Sciatic nerve (tissue), 2 donors: ENCODE measurements at regions not wholly inside any gene's neighbourhood (a gene's known extent, or its start where the extent isn't known, plus 50 kb on each side); places are given as distances from the start of the nearest gene placed in this dataset.

Source experiments
- ATAC-seq: fragments of 200-7000 bp; cut with Tn5 transposase; one replicate; pipeline ENCODE4 v1.9.1; 2020; ENCODE audit warnings: mild to moderate bottlenecking, moderate library complexity
- DNase-seq: peaks from one replicate; pipeline ENCODE4 v3.0.0-alpha.2; 2020; ENCODE audit warnings: low spot score
- intact Hi-C: fragments of 100-400 bp; cut with DNase I; formaldehyde crosslinking; loops from one replicate; pipeline ENCODE4 v1.14.2; 2022
- donor health status: DM: no; HTN: no; CAD: no.
- donor health status: DM: no; HTN: no; CAD: no.

DNA sequence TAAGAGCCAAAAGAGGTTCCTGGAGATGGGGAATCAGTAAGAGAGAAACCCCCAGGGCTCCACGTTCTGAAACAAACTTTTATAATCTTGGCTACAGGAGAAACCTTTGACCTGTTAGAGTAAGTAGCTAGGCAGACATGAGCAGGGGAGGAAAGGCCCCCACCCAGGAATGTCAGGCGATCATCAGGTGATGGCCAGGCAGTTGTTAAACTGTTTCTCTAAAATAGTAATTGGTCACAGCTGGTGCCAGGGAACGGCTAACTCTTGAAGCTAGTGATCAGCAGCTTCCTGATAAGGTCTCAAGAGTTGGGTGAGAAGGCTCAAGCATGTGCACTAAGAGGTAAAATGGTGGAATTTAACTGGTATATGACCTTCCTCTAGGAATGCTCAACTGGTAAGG lies 263.8 kb downstream of the HDGFL1 start:
- intact Hi-C loops: no loop called here
- DNase-seq: no peak

DNA sequence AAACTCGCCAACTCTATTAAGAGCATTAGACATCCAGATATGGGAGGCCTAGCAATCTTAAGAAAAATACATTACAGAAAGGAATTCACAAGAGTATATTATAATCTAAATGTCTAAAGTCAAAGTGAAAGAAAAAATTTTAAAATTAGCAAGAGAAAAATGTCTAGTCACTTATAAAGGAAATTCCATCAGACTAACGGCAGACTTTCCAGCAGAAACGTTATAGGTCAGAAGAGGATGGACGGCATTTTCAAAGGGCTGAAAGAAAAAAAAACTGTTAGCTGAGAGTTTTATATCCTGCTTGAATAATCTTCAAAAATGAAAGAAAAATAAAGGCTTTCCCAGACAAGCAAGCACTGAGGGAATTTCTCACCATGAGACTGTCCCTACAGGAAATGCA lies 269.0 kb downstream of the HDGFL1 start:
- intact Hi-C loops: no loop called here
- ATAC-seq (no peak), DNase-seq (no peak)

More for the DNA sequence above, 263.8 kb downstream of the HDGFL1 start:
- no peak for ATAC-seq

DNA sequence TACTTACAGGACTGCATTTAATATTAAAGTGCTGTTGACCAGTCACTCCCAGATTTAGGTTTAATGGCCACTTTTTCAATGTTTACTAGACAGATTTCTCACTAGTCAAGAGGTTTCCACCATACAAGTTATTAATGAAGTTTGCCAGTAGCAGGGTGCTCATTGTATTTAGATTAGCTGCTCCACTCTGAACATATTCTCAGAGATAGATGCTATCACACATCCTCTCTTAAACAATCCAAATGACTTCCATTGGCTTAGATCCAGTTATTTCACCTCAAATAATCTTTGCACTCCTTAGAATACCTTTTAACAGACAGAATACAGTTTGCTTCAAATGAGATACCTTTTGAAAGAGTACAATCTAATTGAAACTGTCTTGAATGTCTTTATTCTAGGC lies 276.1 kb downstream of the HDGFL1 start:
- ATAC-seq: no peak
- intact Hi-C loops: no loop called here
- DNase-seq: no peak

DNA sequence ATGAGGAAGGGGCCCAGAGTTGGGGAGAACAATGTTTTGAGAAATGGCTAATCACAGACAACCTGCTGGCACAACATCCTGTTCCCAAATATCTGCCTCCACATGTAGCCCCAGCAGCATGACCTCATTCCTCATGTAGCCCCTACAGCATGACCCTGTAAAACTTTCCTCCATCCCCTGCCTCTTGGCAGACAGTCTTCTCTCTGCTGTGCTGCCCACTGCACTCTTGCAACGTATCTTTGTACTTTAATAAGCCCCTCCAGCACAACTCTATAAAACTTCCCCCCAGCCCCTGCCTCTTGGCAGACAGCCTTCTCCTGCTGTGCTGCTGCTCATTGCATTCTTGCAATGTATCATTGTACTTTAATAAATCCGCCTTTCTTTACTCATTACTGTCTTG lies 278.8 kb downstream of the HDGFL1 start:
- intact Hi-C loops: no loop called here
- ATAC-seq (no peak), DNase-seq (no peak)

DNA sequence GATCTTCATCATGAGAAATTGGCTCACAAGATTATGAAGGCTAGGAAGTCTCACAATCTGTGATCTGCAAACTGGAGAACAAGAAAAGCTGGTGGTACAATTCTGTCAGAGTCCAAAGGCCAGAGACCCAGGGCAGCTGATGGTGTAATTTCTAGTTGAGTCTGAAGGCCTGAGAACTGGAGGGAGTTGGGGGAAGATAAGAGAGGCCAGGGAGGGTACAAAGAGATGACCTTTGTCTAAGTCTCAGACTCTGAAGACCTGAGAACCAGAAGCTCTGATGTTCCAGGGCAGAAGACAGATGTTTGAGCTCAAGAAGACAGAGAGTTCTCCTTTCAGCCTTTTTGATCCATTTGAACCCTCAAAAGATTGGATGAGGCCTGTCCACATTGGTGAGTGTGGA lies 280.6 kb downstream of the HDGFL1 start:
- ATAC-seq (no peak), DNase-seq (no peak)
- intact Hi-C loops: no loop called here

DNA sequence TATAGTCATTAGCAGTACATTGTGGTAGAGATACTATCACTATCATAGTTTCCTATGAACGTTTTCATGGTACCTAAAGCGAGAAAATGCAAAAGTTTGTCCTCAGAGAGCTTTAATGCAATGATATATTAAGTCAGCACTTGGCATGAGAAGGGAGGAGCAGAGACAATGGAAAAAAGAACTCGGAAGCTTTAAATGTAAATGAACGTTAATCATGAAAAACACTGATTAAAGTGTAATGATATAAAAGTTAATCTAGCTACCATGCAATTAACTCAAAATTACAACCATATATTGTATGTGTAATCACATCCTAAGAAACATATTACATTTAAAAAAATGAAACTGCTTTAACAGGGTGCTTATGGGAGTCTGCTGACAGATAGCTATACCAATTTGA lies 282.7 kb downstream of the HDGFL1 start:
- ATAC-seq (no peak), DNase-seq (no peak)
- intact Hi-C loops: no loop called here

DNA sequence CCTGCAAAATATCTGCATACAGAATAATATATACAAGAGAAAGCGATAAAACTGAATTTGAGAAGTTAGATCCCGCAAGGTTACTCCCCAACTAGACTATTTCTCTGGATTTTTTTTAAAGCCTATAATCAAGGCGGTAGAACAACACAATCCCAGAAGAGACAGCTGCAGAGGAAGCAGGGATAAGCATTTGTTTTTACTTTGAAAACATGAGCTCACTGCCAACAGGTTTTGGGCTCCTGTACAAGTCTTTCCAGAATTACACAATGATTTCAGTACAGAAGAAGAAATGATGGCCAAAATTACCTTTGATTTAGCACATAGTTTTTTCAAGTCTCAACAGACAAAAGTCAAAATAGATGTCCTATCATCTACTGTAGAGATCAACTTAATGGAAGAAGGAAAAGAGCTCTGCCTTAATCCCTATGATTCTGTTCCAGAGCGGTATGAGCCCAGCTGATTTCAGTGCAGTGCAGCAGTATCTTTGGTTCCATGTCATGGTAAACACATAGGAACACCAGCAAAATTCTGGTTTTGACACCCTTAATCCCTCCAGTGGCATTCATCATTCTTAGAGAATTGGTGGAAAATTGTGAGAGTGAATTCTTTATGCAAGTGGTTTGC lies 304.3 kb downstream of the HDGFL1 start:
- intact Hi-C loops: no loop called here
- ATAC-seq (peak; percentile 71), DNase-seq (no peak)

DNA sequence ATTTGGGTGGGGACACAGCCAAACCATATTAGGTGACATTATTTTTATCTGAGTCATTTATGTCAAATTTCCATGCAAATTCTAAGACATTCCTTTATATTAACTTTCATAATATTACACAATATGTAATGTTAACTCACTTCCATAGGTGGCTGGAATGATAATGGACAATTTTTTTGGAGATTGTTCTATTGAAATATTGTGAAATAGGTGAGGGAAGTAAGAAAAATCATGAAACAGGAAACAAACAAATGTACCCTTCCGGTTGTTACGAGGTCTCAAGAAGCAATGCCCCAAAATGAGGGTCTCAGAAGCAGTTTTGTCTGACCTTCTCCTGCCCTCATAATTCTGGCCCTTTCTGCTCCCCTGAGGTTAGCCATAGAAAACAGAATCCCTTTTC lies 306.5 kb downstream of the HDGFL1 start:
- intact Hi-C loops: no loop called here
- ATAC-seq: no peak

DNA sequence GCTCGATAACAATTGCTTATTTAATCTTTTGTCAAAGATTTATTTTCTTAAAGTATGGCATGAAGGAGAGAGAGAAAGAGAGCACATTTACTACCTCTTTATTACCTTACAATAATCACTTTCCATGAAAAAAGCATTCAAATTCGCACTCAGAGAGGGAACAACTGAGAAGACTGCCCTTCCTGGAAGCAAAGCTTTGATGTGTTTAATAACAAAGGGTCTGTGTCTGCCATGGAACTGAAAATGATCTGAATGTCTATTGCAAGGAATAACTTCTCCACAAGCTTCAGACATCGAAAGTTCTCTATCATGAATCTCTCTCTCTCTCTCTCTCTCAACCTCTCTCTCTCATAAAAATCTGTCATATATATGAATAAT lies 308.9 kb downstream of the HDGFL1 start:
- DNase-seq (no peak), ATAC-seq (no peak)
- intact Hi-C loops: no loop called here

More for the DNA sequence above, 306.5 kb downstream of the HDGFL1 start:
- DNase-seq: no peak

DNA sequence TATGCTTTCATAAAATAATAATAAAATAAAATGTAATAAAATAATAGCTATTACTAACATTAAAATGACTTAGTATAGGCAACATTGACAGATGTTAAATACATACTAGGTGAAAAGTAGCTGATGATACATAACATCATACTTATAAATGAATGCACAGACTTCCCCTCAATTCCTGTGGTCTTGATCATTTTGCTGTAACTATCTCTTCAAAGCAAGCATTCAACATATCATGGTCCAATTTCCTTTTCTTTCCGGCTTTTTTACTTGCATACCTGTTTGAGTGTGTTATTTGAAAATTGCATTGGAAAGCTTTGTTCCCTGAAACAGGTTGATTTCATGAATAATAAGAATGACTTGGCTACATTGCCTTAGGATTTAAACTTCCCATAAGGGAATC lies 309.3 kb downstream of the HDGFL1 start:
- ATAC-seq (no peak), DNase-seq (no peak)
- intact Hi-C loops: no loop called here

DNA sequence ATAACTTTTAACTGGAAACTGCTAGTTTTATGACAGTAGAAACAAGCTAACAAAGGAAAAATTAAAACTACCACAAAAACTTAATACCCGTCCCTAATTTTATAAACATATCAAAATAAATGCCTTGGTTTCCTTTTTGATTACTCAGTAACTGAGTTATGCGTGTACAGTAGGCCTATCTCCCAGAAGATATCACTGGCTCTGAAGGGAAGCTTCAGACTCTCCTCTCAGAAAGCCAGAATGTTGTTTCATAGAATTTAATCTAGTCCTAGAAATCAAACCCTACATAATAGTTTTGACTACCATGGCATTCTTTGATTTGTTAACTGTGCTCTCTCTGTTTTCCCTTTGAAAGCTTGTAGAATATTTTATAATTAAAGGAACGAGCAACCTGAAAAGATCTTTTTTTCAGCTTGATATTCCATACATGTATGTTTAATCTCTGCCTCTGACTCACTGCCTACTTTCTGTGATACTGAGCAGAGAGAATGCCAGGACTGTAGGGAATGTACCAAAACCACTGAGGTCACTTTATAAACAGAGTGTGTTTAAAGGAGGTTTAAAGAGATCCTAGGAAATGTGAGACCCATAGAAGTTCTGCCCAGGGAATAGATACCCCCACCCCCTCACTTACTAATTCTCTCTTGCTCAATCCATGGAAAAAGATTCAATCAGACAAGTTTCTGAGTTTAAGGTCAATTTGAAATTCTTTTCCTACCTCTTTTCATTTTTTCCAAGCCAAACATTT lies 311.5 kb downstream of the HDGFL1 start:
- intact Hi-C loops: no loop called here
- peak; percentile 53 for ATAC-seq

DNA sequence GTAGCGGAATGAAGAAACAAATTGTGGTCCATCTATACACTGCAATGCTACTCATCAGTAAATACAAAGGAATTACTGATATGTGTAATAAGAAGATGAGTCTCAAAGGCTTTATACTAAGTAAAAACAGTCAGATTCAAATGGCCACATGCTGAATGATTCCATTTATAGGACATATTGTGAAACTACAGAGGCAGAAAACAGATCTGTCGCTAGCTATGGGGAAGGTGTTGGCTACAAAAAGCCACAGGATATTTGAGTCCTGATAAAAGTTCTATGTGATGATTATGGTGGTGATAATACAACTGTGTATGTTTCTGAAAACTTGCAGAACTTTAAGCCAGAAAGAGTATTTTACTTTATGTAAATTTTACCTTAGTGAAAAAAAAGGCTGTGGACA lies 313.2 kb downstream of the HDGFL1 start:
- intact Hi-C loops: no loop called here

More for the DNA sequence above, 311.5 kb downstream of the HDGFL1 start:
- no peak for DNase-seq

DNA sequence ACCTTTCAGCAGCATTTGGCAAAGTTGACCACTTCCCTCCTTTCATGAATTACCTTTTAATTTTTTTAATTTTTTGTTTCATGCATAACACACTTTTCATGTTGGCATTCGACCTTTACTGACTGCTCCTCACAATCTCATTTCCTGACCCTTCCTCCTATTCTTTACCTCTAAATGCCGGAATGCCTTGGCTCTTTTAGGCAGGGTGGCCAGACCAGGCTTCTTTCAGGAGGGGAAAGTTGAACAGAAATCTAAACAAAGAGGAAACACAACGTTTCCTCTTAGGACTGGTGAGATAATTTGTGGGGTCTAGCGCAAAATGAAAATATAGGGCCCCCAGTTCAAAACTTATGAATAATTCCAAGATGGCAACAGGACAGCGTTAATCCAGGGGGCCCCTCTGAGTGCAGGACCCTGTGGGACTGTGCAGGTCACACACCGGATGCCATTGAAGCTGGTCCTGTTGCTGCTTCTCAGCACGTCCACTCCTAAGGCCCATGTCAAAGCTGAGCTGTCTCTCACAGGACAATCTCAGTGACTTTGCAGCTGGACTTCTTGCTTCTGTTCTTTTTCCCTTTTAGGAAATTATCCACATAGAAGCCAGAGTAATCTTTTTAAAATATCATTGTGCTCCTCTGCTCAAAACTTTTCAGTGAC lies 313.8 kb downstream of the HDGFL1 start:
- ATAC-seq (no peak), DNase-seq (no peak)
- intact Hi-C loops: no loop called here

More for the DNA sequence above, 313.2 kb downstream of the HDGFL1 start:
- ATAC-seq: no peak
- DNase-seq: no peak

DNA sequence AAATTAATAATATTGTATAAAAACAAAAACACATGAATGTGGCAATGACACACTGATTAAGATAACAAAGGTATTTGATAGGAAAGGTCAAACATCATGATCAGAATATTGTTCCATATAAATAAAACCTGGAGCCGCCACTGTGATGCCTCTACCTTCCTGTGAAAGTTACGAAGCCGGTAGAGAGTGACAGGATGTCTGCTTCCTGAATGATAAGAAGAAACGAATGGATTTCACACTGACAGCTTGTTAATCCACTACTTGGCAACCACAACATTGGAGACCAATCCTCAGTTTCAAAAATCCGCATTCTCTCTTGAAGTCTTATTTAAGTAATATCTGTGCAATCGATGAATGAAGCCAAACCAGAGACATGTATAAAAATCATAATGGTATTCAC lies 315.1 kb downstream of the HDGFL1 start:
- DNase-seq: no peak
- intact Hi-C loops: no loop called here
- no peak for ATAC-seq

DNA sequence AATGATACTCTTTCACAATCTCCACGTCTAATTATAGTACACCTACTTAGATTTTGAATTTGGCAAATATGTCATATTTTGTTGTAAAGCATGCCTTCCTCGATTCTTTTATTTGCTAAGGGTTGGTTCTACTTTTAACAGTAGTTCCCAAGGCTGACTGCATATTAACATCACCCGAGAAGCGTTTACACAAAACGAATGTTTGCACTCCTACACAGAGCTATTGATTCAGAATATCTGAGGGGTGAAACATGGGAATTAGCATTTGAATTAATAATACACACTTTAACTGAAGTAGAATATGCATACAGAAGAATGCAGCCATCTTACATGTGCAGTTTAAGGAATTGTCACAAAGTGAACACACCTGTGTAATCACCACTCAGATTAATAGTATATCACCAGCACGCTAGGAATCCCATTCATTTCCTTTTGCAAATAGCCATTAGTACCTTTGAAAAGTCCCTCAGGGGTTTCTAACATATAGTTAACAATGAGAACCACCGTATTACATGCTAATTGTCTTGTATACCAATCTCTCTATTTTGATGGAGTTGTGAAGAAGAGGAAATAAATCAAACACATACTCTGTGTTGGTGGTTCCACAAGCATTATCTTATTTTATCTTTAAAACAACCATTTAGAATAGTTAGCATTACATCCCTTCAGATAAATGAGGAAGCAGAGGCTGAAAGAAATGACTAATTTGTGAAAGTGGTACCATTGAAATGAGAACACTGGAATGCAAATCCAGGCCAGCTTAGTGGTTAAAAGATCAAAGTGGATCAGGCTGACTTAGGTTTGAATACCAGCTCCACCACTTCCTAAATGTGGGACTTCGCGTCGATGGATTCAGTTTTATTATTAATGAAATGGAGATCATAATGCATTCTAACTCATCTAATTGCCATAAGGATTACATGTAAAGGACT lies 317.6 kb downstream of the HDGFL1 start:
- no peak for DNase-seq
- intact Hi-C loops: no loop called here
- no peak for ATAC-seq

DNA sequence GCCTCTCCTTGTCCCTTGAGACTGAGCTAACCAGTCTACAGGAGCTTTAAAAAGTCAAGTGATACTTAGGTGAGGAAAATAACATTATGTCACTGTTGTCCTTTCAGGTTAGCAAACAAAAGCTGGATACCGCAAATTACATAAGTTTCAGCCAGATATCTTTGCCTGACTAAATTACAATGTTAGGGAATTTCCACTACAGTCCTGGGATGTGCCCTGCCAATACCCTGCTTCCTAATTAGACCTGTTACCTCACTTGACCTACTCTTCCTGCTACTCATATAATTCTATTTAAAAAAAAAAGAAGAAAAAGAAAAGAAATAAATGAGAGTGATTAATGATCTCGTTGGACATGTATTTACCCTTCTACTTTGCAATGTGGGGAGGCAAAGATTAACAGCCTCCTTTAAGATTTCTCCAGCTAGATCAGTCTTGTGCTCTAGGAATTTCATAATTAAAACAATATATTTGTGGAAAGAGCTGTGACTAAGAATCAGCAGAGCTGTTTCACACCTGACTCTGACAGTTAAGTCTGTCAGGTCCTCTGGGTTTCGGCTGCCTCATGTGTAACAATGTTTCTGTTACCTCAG lies 318.9 kb downstream of the HDGFL1 start:
- no peak for DNase-seq
- no peak for ATAC-seq

DNA sequence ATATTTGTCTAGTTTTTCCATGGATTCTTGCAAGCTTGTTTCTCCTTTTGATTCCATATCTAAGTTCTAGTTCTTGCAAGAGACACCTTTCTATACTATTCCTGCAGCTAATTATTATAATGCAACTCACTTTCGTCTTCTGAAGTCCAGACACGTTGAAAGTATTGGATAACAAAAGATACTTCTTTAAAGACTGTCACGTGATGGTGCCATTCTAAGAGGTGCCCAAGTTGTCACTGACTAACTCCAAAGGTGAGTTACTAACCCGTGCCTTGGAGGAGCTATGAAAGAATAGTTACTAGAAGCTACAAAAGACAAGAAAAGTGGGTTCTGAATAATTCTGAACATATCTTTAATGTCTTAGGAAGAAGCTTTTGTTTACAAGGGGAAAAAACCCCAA lies 322.6 kb downstream of the HDGFL1 start:
- ATAC-seq (no peak), DNase-seq (no peak)
- intact Hi-C loops: no loop called here

More for the DNA sequence above, 318.9 kb downstream of the HDGFL1 start:
- intact Hi-C loops: no loop called here

DNA sequence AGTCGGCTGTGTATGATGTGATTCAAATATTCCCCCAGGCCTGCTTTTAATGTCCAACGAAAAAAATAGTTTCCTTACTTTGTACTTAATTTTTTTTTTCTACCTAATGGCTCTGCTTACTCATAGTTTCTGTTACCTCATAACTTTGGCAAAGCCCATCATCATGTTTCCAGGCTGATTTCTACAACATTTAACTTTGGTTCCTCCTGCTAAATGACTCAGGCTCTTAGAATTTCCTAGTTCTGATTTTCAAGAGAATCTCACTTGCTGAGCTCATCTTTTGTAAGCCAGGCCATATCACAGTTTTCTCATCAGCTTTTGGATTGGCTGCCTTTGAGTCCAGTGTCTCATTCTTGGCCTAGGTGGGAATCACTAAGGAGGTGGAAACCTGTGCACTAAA lies 323.1 kb downstream of the HDGFL1 start:
- DNase-seq: no peak
- intact Hi-C loops: no loop called here
- ATAC-seq: peak; percentile 91

DNA sequence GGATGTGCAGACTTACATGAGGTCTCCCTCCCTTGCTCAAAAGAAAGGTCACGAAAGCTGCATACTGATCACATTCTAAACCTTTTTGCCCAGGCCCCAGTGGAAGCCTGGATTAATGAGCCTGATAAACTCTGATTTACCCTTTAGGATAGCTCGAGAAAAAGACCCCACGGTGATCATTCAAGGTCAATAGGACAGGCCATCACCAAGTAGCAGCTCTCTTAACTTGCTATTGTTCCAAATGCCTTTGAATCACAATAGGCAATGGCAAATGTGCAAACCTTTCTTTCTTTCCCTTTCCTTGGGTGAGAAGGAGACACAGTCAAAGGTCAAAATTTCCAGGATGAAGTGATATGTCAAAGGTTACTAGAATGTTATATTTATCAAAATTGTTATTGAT lies 327.3 kb downstream of the HDGFL1 start:
- no peak for DNase-seq
- intact Hi-C loops: no loop called here
- ATAC-seq: no peak
